Fibroblast of lung (primary cell): ENCODE measurements at regions not wholly inside any gene's neighbourhood (a gene's known extent, or its start where the extent isn't known, plus 50 kb on each side); places are given as distances from the start of the nearest gene placed in this dataset.

Experiments
- DNase-seq, 2 donors: peaks; one replicate each; pipeline versions ENCODE4 v3.0.0 to v3.0.0-alpha.2; 2010; ENCODE audit warnings: low read depth in 2 of 2
- H2AFZ ChIP-seq: 2 replicates; pipeline ENCODE4 v1.5.1; 2012; ENCODE audit warnings: low read length, control low read depth, inconsistent platforms
- H3K27ac ChIP-seq: 2 replicates; pipeline ENCODE4 v1.5.1; 2011; ENCODE audit warnings: low read length, control low read depth; ENCODE audit not compliant: insufficient read depth
- H3K27me3 ChIP-seq: 2 replicates; pipeline ENCODE4 v1.5.1; 2011; ENCODE audit warnings: mild to moderate bottlenecking, low read length; ENCODE audit not compliant: control insufficient read depth, insufficient read depth
- H3K36me3 ChIP-seq: 2 replicates; pipeline ENCODE4 v1.5.1; 2011; ENCODE audit warnings: low read length; ENCODE audit not compliant: control insufficient read depth, insufficient read depth
- H3K4me1 ChIP-seq: 2 replicates; pipeline ENCODE4 v1.5.1; 2011; ENCODE audit warnings: low read length; ENCODE audit not compliant: control insufficient read depth, insufficient read depth; ENCODE audit errors: extremely low read depth
- H3K4me2 ChIP-seq: 2 replicates; pipeline ENCODE4 v1.5.1; 2011; ENCODE audit warnings: low read length, control low read depth; ENCODE audit not compliant: insufficient read depth; ENCODE audit errors: extremely low read depth
- H3K4me3 ChIP-seq, 4 experiments: fragments of 200-600 bp in 1 of 4; sonication (generic) in 1 of 4; replicated peaks in 1 of 4; 2 replicates each; pipeline ENCODE4 v1.5.1; 2011 to 2016; ENCODE audit warnings: low read length in 4 of 4, low read depth in 3 of 4, mild to moderate bottlenecking in 3 of 4, control low read depth in 2 of 4, inconsistent platforms in 1 of 4, mixed read lengths in 1 of 4; ENCODE audit not compliant: insufficient read depth in 1 of 4; ENCODE audit errors: control extremely low read depth in 1 of 4
- H3K79me2 ChIP-seq: 2 replicates; pipeline ENCODE4 v1.5.1; 2012; ENCODE audit warnings: mild to moderate bottlenecking, low read length, inconsistent platforms; ENCODE audit not compliant: control insufficient read depth, insufficient read depth
- H3K9ac ChIP-seq: 2 replicates; pipeline ENCODE4 v1.5.1; 2011; ENCODE audit warnings: mild to moderate bottlenecking, low read length, control low read depth; ENCODE audit not compliant: insufficient read depth
- H3K9me3 ChIP-seq: 2 replicates; pipeline ENCODE4 v1.5.1; 2012; ENCODE audit warnings: low read depth, low read length; ENCODE audit not compliant: control insufficient read depth, insufficient read depth
- H4K20me1 ChIP-seq: 2 replicates; pipeline ENCODE4 v1.5.1; 2011; ENCODE audit warnings: low read length; ENCODE audit not compliant: control insufficient read depth, insufficient read depth; ENCODE audit errors: extremely low read depth
- CTCF ChIP-seq, 2 donors: IDR thresholded peaks in 1 of 2; conservative IDR thresholded peaks in 1 of 2; 1 replicate in 1 of 2; 2 replicates in 1 of 2; pipeline ENCODE4 v1.5.1; 2011 to 2012; ENCODE audit warnings: low read length in 2 of 2, control low read depth in 1 of 2, inconsistent platforms in 1 of 2, low read depth in 1 of 2, mild to moderate bottlenecking in 1 of 2
- EZH2 ChIP-seq: IDR thresholded peaks from 2 replicates; pipeline ENCODE4 v1.5.1; 2012; ENCODE audit warnings: low read length, control low read depth, mild to moderate bottlenecking; ENCODE audit errors: missing control alignments

GRCh38 chr6:45726444-45726843 lies 289.2 kb downstream of the CLIC5 start:
- Histone ChIP-seq H3K4me2 (no peak overlapping the region), H3K36me3 (no peaks in the 10 kb centered on the region), H2AFZ (no peak overlapping the region), H3K27ac (no peak overlapping the region), H3K9ac (no peak overlapping the region), H3K27me3 (peaks cover 2% of the 10 kb centered on the region), H3K9me3 (no peaks in the 10 kb centered on the region), H3K4me3 (no peak overlapping the region), H4K20me1 (no peaks in the 10 kb centered on the region), H3K79me2 (no peaks in the 10 kb centered on the region), H3K4me1 (no peaks in the 10 kb centered on the region)
- TF ChIP-seq EZH2: no peak
- DNase-seq: no peak

GRCh38 chr6:45724511-45724910 lies 291.1 kb downstream of the CLIC5 start:
- no peak overlapping the region for H2AFZ ChIP-seq
- H3K4me3 ChIP-seq: no peak overlapping the region
- H4K20me1 ChIP-seq: no peaks in the 10 kb centered on the region
- H3K4me2 ChIP-seq: no peak overlapping the region
- H3K36me3 ChIP-seq: no peaks in the 10 kb centered on the region
- H3K9ac ChIP-seq: no peak overlapping the region
- no peaks in the 10 kb centered on the region for H3K4me1 ChIP-seq
- H3K27ac ChIP-seq: no peak overlapping the region
- H3K79me2 ChIP-seq: no peaks in the 10 kb centered on the region
- DNase-seq: peak; percentile 84 to 93
- TF ChIP-seq CTCF (conservative IDR thresholded peaks at IDR 0.05 in 1 of 2, IDR thresholded peaks at IDR 0.05 in 1 of 2; ENCODE audit: low read depth in 1 of 2, low read length in 2 of 2) (no peak), EZH2 (no peak)
- no peaks in the 10 kb centered on the region for H3K27me3 ChIP-seq
- no peaks in the 10 kb centered on the region for H3K9me3 ChIP-seq

GRCh38 chr6:45724027-45724426 lies 291.6 kb downstream of the CLIC5 start:
- no peaks in the 10 kb centered on the region for H4K20me1 ChIP-seq
- H3K36me3 ChIP-seq: no peaks in the 10 kb centered on the region
- H3K9ac ChIP-seq: no peak overlapping the region
- H3K9me3 ChIP-seq: no peaks in the 10 kb centered on the region
- DNase-seq: no peak
- no peak overlapping the region for H3K4me2 ChIP-seq
- H2AFZ ChIP-seq: no peak overlapping the region
- H3K27ac ChIP-seq: no peak overlapping the region
- TF ChIP-seq CTCF (conservative IDR thresholded peaks at IDR 0.05 in 1 of 2, IDR thresholded peaks at IDR 0.05 in 1 of 2; ENCODE audit: low read depth in 1 of 2, low read length in 2 of 2): no peak
- TF ChIP-seq EZH2: no peak
- H3K4me1 ChIP-seq: no peaks in the 10 kb centered on the region
- no peaks in the 10 kb centered on the region for H3K79me2 ChIP-seq
- no peak overlapping the region for H3K4me3 ChIP-seq
- H3K27me3 ChIP-seq: no peaks in the 10 kb centered on the region
